Muscle layer of duodenum (tissue), 2 donors: ENCODE measurements at regions not wholly inside any gene's neighbourhood (a gene's known extent, or its start where the extent isn't known, plus 50 kb on each side); places are given as distances from the start of the nearest gene placed in this dataset.

Experiments
- H3K27ac ChIP-seq: one replicate; pipeline ENCODE4 v1.7.0; 2013; ENCODE audit warnings: mild to moderate bottlenecking, low read length
- H3K27me3 ChIP-seq: one replicate; pipeline ENCODE4 v1.7.0; 2013; ENCODE audit warnings: low read depth, mild to moderate bottlenecking, control low read depth, low read length
- H3K36me3 ChIP-seq, 2 donors: one replicate each; pipeline ENCODE4 v1.7.0; 2013; ENCODE audit warnings: low read length in 2 of 2, control low read depth in 1 of 2, mild to moderate bottlenecking in 1 of 2; ENCODE audit not compliant: insufficient read depth in 2 of 2, control insufficient read depth in 1 of 2
- H3K4me1 ChIP-seq, 2 donors: one replicate each; pipeline ENCODE4 v1.7.0; 2013; ENCODE audit warnings: low read length in 2 of 2, mild to moderate bottlenecking in 2 of 2, control low read depth in 1 of 2, moderate library complexity in 1 of 2; ENCODE audit not compliant: insufficient read depth in 2 of 2, control insufficient read depth in 1 of 2
- H3K4me3 ChIP-seq, 2 donors: one replicate each; pipeline ENCODE4 v1.7.0; 2013; ENCODE audit warnings: low read length in 2 of 2, low read depth in 1 of 2, mild to moderate bottlenecking in 1 of 2
- H3K9me3 ChIP-seq, 2 donors: one replicate each; pipeline ENCODE4 v1.7.0; 2013; ENCODE audit warnings: low read length in 2 of 2, control low read depth in 1 of 2, mild to moderate bottlenecking in 1 of 2; ENCODE audit not compliant: control insufficient read depth in 1 of 2
- donor health status: healthy.

DNA sequence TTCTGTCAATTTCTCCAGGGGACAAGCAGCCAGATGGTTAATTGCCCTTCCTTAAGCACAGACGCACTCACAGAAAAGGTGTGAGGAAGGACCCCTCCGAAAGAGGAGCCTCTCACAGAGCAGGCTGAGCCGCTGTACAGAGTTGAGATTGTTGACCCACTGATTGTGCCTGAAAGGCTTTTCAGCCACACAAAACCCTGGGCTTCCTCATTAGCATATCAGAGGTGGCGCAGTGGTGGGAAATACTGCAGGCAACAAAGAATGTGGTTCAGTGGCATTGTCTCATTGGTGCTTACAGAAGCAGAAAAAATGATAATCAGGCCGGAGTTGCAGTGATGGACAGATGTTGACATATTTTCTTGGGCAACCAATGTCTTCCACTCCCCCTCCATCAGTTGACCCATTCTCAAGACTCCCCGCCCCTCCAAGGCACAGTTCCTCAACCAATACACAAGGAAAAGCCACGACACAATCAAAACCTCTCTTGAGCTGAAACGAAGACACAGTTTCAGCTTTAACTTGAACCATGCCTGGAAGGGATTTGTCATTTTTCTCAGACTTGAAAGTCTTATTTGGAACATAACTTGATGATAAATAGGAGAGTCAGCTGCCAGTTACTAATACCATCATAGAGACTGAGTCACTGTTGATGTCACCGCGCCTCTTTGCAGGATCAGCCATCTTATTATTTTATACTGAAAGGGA is 53.1 kb downstream of the ATXN3L start:
- Histone ChIP-seq H3K36me3 (no peaks in the 10 kb centered on the region), H3K4me1 (no peaks in the 10 kb centered on the region), H3K27ac (no peak overlapping the region), H3K27me3 (no peaks in the 10 kb centered on the region), H3K9me3 (no peaks in the 10 kb centered on the region), H3K4me3 (no peak overlapping the region)

DNA sequence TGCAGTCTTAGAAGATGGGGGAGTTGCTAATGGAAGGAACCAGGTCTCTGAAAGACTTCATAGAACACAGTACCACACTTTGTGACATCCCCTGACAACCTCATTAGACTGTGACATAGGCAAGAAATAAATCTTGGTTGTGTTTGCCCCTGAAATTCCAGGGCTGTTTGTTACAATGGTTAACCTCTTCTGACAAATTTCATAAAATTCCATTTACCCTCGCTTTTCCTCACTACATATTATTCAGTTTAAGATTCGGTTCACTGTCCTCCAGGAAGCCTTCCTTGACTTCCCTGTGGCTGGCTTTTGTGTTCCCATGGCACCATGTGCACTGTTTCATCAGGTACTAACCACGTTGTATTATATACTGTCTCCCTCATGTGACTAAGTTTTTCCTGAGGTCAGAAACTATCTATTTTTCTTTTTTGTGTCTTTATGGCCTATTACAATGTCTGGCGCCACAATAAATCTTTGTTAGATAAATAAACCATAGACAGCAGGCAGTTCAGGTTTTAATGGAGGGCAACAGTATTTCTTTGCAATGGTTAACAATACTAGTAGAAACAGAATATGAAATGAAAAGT is 54.2 kb downstream of the ATXN3L start:
- Histone ChIP-seq H3K27me3 (no peaks in the 10 kb centered on the region), H3K4me1 (no peaks in the 10 kb centered on the region), H3K36me3 (no peaks in the 10 kb centered on the region), H3K27ac (no peak overlapping the region), H3K9me3 (no peaks in the 10 kb centered on the region), H3K4me3 (no peak overlapping the region)

DNA sequence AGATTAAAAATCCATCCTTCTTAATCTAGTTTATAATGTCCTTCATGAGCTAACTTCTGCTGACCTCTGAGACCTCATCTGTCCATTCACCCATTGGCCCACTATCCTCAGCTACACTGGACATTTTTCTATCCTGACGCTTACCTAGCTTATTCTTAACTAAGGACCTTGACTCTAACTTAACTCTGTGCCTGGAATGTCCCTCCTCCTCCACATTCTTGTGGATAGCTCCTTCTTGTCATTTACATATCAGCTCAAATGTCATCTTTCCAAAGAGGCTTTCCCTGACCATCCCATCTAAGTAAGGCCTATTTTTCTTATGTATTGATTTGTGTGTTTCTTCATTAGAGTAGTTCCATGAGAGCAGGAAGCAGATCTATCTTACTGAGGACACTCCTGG is 54.7 kb downstream of the ATXN3L start:
- Histone ChIP-seq H3K36me3 (no peaks in the 10 kb centered on the region), H3K27me3 (no peaks in the 10 kb centered on the region), H3K9me3 (no peaks in the 10 kb centered on the region), H3K27ac (no peak overlapping the region), H3K4me1 (no peaks in the 10 kb centered on the region), H3K4me3 (no peak overlapping the region)

DNA sequence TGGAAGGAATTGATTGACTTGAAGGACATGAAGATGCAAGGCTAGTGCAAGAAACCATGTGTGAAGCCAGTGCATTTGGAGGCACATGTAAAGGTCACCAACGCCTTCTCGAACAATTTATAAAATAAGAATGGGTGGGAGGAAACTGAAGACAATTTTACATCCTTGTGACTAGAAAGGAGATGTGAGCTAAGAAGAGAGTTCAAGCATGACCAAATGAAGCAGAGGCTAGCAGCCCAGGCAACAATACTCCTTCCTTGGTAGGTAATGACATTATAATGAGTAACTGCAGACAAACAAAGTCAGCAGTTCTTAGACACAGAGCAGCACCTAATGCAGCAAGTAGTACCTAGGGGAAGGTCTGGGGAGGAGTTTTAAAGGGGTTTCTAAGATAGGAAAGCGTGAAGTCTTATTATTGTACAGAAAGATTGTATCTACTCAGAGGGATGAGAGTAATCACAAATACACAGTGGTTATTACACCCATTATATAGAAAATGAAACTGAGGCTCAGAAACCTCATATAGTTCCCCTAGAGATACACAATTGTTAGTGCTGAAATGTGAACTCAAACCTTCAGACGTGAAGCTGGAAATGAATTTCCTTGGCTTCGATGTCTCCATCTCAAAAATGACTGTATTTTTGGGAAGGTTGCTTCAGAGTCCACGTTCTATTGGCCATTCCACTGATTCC is 56.1 kb downstream of the ATXN3L start:
- H3K27ac ChIP-seq = no peak overlapping the region
- H3K9me3 ChIP-seq = no peaks in the 10 kb centered on the region
- H3K4me3 ChIP-seq = no peak overlapping the region
- no peaks in the 10 kb centered on the region for H3K36me3 ChIP-seq
- H3K4me1 ChIP-seq = no peaks in the 10 kb centered on the region
- no peaks in the 10 kb centered on the region for H3K27me3 ChIP-seq

GRCh38 chrX:13261348-13261747 is 58.5 kb downstream of the ATXN3L start:
- Histone ChIP-seq H3K4me1 (no peaks in the 10 kb centered on the region), H3K9me3 (no peaks in the 10 kb centered on the region), H3K4me3 (no peak overlapping the region), H3K27me3 (no peaks in the 10 kb centered on the region), H3K36me3 (no peaks in the 10 kb centered on the region), H3K27ac (no peak overlapping the region)

- H3K27me3 ChIP-seq = no peaks in the 10 kb centered on the region
- no peak overlapping the region for H3K4me3 ChIP-seq
- H3K27ac ChIP-seq = no peak overlapping the region
- H3K9me3 ChIP-seq = no peaks in the 10 kb centered on the region
- H3K36me3 ChIP-seq = no peaks in the 10 kb centered on the region
- H3K4me1 ChIP-seq = no peaks in the 10 kb centered on the region
Observed at GRCh38 chrX:13260598-13260997, 59.3 kb downstream of the ATXN3L start.

DNA sequence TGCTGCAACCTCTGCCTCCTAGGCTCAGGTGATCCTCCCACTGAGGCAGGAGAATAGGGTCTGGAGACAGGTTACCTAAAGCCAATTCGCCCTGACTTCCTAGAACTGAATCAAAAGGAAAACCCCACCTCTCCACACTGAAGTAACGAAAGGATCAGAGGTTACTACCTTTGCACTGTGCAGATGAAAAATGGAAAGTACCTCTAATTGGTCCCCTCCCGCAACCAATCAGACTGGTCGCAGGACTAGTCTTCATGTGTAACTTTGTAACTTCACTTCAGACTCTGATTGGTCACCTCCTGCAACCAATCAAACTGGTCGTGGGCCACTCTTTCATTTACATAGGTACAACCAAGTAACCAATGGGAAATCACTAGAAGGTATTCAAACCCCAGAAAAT is 61.1 kb downstream of the ATXN3L start:
- Histone ChIP-seq H3K4me1 (no peaks in the 10 kb centered on the region), H3K27ac (no peak overlapping the region), H3K9me3 (no peaks in the 10 kb centered on the region), H3K27me3 (no peaks in the 10 kb centered on the region), H3K4me3 (no peak overlapping the region), H3K36me3 (no peaks in the 10 kb centered on the region)

DNA sequence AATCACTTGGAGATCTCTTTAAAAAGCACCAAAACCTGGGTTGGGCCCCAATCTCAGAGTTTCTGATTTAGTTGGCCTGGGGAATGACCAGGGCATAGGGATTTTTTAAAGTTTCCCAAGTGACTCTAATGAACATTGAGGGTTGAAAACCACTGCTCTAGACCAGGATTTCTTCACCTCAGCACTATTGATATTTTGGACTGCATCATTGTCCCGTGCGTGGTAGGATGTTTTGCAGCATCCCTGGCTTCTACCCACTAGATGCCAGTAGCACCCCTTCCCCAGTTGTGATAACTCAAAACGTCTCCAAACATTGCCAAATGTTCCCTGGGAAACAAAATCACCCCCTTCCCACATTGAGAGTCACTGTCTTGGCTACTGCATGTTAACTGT is 61.8 kb downstream of the ATXN3L start:
- Histone ChIP-seq H3K4me1 (no peaks in the 10 kb centered on the region), H3K4me3 (no peak overlapping the region), H3K27ac (no peak overlapping the region), H3K36me3 (no peaks in the 10 kb centered on the region), H3K9me3 (no peaks in the 10 kb centered on the region), H3K27me3 (no peaks in the 10 kb centered on the region)

- no peak overlapping the region for H3K4me3 ChIP-seq
Observed at GRCh38 chrX:13257223-13258051, 62.4 kb downstream of the ATXN3L start.

GRCh38 chrX:13256603-13257002 is 63.2 kb downstream of the ATXN3L start:
- Histone ChIP-seq H3K27me3 (no peaks in the 10 kb centered on the region), H3K9me3 (no peaks in the 10 kb centered on the region), H3K4me1 (no peaks in the 10 kb centered on the region), H3K36me3 (no peaks in the 10 kb centered on the region), H3K27ac (no peak overlapping the region), H3K4me3 (no peak overlapping the region)

More at GRCh38 chrX:13257223-13258051, 62.4 kb downstream of the ATXN3L start:
- H3K27me3 ChIP-seq = no peaks in the 10 kb centered on the region
- H3K9me3 ChIP-seq = no peaks in the 10 kb centered on the region
- no peaks in the 10 kb centered on the region for H3K36me3 ChIP-seq
- H3K4me1 ChIP-seq = no peaks in the 10 kb centered on the region
- H3K27ac ChIP-seq = no peak overlapping the region

- Histone ChIP-seq H3K27ac (no peak overlapping the region), H3K4me3 (no peak overlapping the region), H3K9me3 (no peaks in the 10 kb centered on the region), H3K4me1 (no peaks in the 10 kb centered on the region), H3K36me3 (no peaks in the 10 kb centered on the region), H3K27me3 (no peaks in the 10 kb centered on the region)
Observed at GRCh38 chrX:13254870-13255269, 65.0 kb downstream of the ATXN3L start.
